H9 (cell line): ENCODE measurements at regions not wholly inside any gene's neighbourhood (a gene's known extent, or its start where the extent isn't known, plus 50 kb on each side); places are given as distances from the start of the nearest gene placed in this dataset.

Experiments used
- DNase-seq: peaks from one replicate; pipeline ENCODE4 v3.0.0-alpha.2; 2017
- H2AFZ ChIP-seq: one replicate; pipeline ENCODE4 v1.6.1; 2013; ENCODE audit warnings: mild to moderate bottlenecking, low read length, control low read depth, moderate library complexity
- H2AK5ac ChIP-seq: 2 replicates; pipeline ENCODE4 v1.6.1; 2013; ENCODE audit warnings: low read length, control low read depth, mixed read lengths; ENCODE audit not compliant: insufficient read length
- H2BK120ac ChIP-seq: one replicate; pipeline ENCODE4 v1.6.1; 2013; ENCODE audit warnings: low read depth, mild to moderate bottlenecking, low read length, control low read depth, inconsistent platforms; ENCODE audit not compliant: poor library complexity, severe bottlenecking
- H2BK12ac ChIP-seq: 2 replicates; pipeline ENCODE4 v1.6.1; 2013; ENCODE audit warnings: low read length, control low read depth, mixed read lengths, low read depth; ENCODE audit not compliant: insufficient read length
- H2BK15ac ChIP-seq: 2 replicates; pipeline ENCODE4 v1.6.1; 2013; ENCODE audit warnings: low read depth, low read length, control low read depth
- H2BK20ac ChIP-seq: one replicate; pipeline ENCODE4 v1.6.1; 2013; ENCODE audit warnings: low read depth, mild to moderate bottlenecking, low read length, control low read depth, inconsistent platforms; ENCODE audit not compliant: poor library complexity, severe bottlenecking
- H2BK5ac ChIP-seq: 2 replicates; pipeline ENCODE4 v1.6.1; 2013; ENCODE audit warnings: low read length, control low read depth, mixed read lengths; ENCODE audit not compliant: insufficient read length
- H3K14ac ChIP-seq: 2 replicates; pipeline ENCODE4 v1.6.1; 2013; ENCODE audit warnings: low read length, control low read depth; ENCODE audit not compliant: insufficient read depth
- H3K18ac ChIP-seq: 2 replicates; pipeline ENCODE4 v1.6.1; 2013; ENCODE audit warnings: low read depth, mild to moderate bottlenecking, mixed read lengths, low read length, control low read depth; ENCODE audit not compliant: insufficient read length
- H3K23ac ChIP-seq: 2 replicates; pipeline ENCODE4 v1.6.1; 2013; ENCODE audit warnings: low read length, control low read depth, mixed read lengths, low read depth; ENCODE audit not compliant: insufficient read length
- H3K23me2 ChIP-seq: 2 replicates; pipeline ENCODE4 v1.6.1; 2013; ENCODE audit warnings: low read depth, mild to moderate bottlenecking, mixed read lengths, low read length, control low read depth; ENCODE audit not compliant: insufficient read length, poor library complexity, severe bottlenecking
- H3K27ac ChIP-seq: 2 replicates; pipeline ENCODE4 v1.5.1; 2013; ENCODE audit warnings: low read length, control low read depth, mixed read lengths, low read depth; ENCODE audit not compliant: insufficient read length
- H3K27me3 ChIP-seq: 2 replicates; pipeline ENCODE4 v1.6.1; 2013; ENCODE audit warnings: low read length, control low read depth, inconsistent platforms; ENCODE audit not compliant: insufficient read depth
- H3K4ac ChIP-seq: 2 replicates; pipeline ENCODE4 v1.6.1; 2013; ENCODE audit warnings: low read depth, mild to moderate bottlenecking, control low read depth, inconsistent platforms, low read length, moderate library complexity
- H3K4me1 ChIP-seq: 2 replicates; pipeline ENCODE4 v1.6.1; 2013; ENCODE audit warnings: low read length, control low read depth, inconsistent platforms; ENCODE audit not compliant: insufficient read depth
- H3K4me2 ChIP-seq: 2 replicates; pipeline ENCODE4 v1.6.1; 2013; ENCODE audit warnings: low read length, control low read depth, mixed read lengths; ENCODE audit not compliant: insufficient read length, insufficient read depth
- H3K56ac ChIP-seq: 2 replicates; pipeline ENCODE4 v1.6.1; 2013; ENCODE audit warnings: low read depth, mild to moderate bottlenecking, mixed read lengths, low read length, control low read depth; ENCODE audit not compliant: insufficient read length
- H3K79me1 ChIP-seq: 2 replicates; pipeline ENCODE4 v1.6.1; 2013; ENCODE audit warnings: low read depth, mild to moderate bottlenecking, moderate library complexity, low read length, control low read depth, inconsistent platforms; ENCODE audit not compliant: insufficient read depth, poor library complexity, severe bottlenecking
- H3K79me2 ChIP-seq: 2 replicates; pipeline ENCODE4 v1.6.1; 2013; ENCODE audit warnings: low read length, control low read depth, inconsistent platforms; ENCODE audit not compliant: insufficient read depth
- H3K9ac ChIP-seq: 2 replicates; pipeline ENCODE4 v1.6.1; 2013; ENCODE audit warnings: low read length, control low read depth, mixed read lengths; ENCODE audit not compliant: insufficient read length; ENCODE audit errors: extremely low read depth
- H3K9me3 ChIP-seq: one replicate; pipeline ENCODE4 v1.6.1; 2013; ENCODE audit warnings: low read depth, low read length, inconsistent platforms; ENCODE audit not compliant: control insufficient read depth
- H3T11ph ChIP-seq: one replicate; pipeline ENCODE4 v1.6.1; 2013; ENCODE audit warnings: mild to moderate bottlenecking, low read length, control low read depth, inconsistent platforms
- H4K20me1 ChIP-seq: one replicate; pipeline ENCODE4 v1.6.1; 2013; ENCODE audit not compliant: control insufficient read depth, insufficient read length, insufficient read depth
- H4K5ac ChIP-seq: 2 replicates; pipeline ENCODE4 v1.6.1; 2013; ENCODE audit warnings: low read depth, mild to moderate bottlenecking, mixed read lengths, low read length, control low read depth; ENCODE audit not compliant: insufficient read length
- H4K8ac ChIP-seq: replicated peaks from 2 replicates; pipeline ENCODE4 v1.6.1; 2013; ENCODE audit warnings: low read length, control low read depth, mixed read lengths, low read depth; ENCODE audit not compliant: insufficient read length
- H4K91ac ChIP-seq: 2 replicates; pipeline ENCODE4 v1.6.1; 2013; ENCODE audit warnings: low read depth, mild to moderate bottlenecking, moderate library complexity, mixed read lengths, low read length, control low read depth; ENCODE audit not compliant: insufficient read length
- H3K27ac Mint-ChIP-seq, 3 experiments: 2 replicates in 2 of 3; 3 replicates in 1 of 3; pipeline ENCODE4 v1.8.0; 2020 to 2021; ENCODE audit warnings: mixed read lengths in 3 of 3, mild to moderate bottlenecking in 1 of 3, moderate library complexity in 1 of 3
- H3K27me3 Mint-ChIP-seq: 2 replicates; pipeline ENCODE4 v1.8.0; 2021; ENCODE audit warnings: low read depth, mild to moderate bottlenecking, moderate library complexity, mixed read lengths
- H3K36me3 Mint-ChIP-seq, 3 experiments: 2 replicates in 2 of 3; 3 replicates in 1 of 3; pipeline ENCODE4 v1.8.0; 2020 to 2021; ENCODE audit warnings: low read depth in 3 of 3, mixed read lengths in 3 of 3; ENCODE audit not compliant: insufficient read depth in 1 of 3
- H3K4me1 Mint-ChIP-seq, 2 experiments: 2 replicates each; pipeline ENCODE4 v1.8.0; 2020; ENCODE audit warnings: mixed read lengths in 2 of 2
- H3K4me3 Mint-ChIP-seq, 2 experiments: 2 replicates in 1 of 2; 3 replicates in 1 of 2; pipeline ENCODE4 v1.8.0; 2020 to 2021; ENCODE audit warnings: mild to moderate bottlenecking in 2 of 2, mixed read lengths in 2 of 2, moderate library complexity in 1 of 2
- H3K9me3 Mint-ChIP-seq, 2 experiments: 2 replicates in 1 of 2; 3 replicates in 1 of 2; pipeline ENCODE4 v1.8.0; 2020; ENCODE audit warnings: mild to moderate bottlenecking in 2 of 2, mixed read lengths in 2 of 2, moderate library complexity in 1 of 2
- WGBS: extraction: QIAGEN DNeasy Blood & Tissue Kit; methylation state at CpG from one replicate; pipeline ENCODE4 v1.1.7; 2013; ENCODE audit warnings: missing lambda C conversion rate, low lambda C conversion rate, mixed read lengths; ENCODE audit not compliant: insufficient read length; ENCODE audit errors: extremely low coverage; 5-methylcytosine and 5-hydroxymethylcytosine counted together
- TF ChIP-seq, protein P1 (sequence below): fragments of 200-600 bp; sonication (generic); conservative IDR thresholded peaks from 3 replicates; pipeline ENCODE4 v1.8.0; 2021; ENCODE audit warnings: antibody characterized with exemption, mild to moderate bottlenecking

DNA sequence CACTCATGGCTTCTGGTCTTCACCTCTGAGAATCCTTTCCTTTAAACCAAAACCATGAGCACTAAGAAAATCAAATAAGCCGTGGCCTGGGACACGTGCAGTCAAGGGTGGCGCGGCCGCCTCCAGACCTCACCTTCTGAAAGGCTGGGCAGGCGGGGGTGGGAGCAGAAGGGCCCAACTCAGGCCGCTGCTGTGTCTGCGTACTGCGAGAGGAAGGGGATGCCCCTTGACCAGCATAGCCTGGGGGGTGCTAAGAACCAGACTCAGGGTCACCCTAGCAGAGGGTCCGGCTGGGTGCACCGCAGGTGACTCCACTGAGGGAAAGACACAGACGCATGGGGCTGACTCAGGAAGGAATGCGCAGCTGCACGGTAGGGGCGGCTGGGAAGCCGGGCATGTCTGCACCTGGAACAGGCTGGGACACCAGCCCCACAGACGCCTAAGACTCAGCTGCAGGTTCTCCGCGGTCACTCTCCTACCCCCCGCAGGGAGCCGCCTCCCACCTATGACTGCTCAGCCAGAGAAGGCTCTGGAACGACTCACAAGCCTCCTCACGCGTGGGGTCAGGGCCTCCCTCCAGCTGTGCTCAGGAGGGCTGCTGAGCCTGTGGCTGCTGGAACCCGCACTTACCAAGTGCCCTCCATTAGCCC, 432.4 kb upstream of the MYT1L start:
- H3K56ac ChIP-seq, result no peak overlapping the region
- H2BK20ac ChIP-seq, result no peak overlapping the region
- Mint-ChIP-seq H3K9me3 (peaks cover 5 to 9% of the 10 kb centered on the region in 2 experiments; a peak in 4 of 5 replicates), H3K27ac (peak overlapping the region in 1 of 3 experiments; percentile 57; a peak in 1 of 7 replicates), H3K4me3 (no peak overlapping the region), H3K36me3 (peaks cover 0 to 4% (median 2%) of the 10 kb centered on the region in 3 experiments; a peak in 1 of 7 replicates), H3K27me3 (peaks cover 2% of the 10 kb centered on the region), H3K4me1 (peaks cover 7 to 8% of the 10 kb centered on the region in 2 experiments)
- H2BK120ac ChIP-seq, result no peak overlapping the region
- H3K27ac ChIP-seq, result no peak overlapping the region
- no peaks in the 10 kb centered on the region for H3K27me3 ChIP-seq
- no peak overlapping the region for H2AFZ ChIP-seq
- no peaks in the 10 kb centered on the region for H3K79me2 ChIP-seq
- no peaks in the 10 kb centered on the region for H3K9me3 ChIP-seq
- no peak overlapping the region for H3T11ph ChIP-seq
- H2BK5ac ChIP-seq, result no peak overlapping the region
- WGBS, result no CpG with 5 or more reads among the region's 25 CpGs
- no peaks in the 10 kb centered on the region for H3K79me1 ChIP-seq
- TF ChIP-seq, protein P1, sequence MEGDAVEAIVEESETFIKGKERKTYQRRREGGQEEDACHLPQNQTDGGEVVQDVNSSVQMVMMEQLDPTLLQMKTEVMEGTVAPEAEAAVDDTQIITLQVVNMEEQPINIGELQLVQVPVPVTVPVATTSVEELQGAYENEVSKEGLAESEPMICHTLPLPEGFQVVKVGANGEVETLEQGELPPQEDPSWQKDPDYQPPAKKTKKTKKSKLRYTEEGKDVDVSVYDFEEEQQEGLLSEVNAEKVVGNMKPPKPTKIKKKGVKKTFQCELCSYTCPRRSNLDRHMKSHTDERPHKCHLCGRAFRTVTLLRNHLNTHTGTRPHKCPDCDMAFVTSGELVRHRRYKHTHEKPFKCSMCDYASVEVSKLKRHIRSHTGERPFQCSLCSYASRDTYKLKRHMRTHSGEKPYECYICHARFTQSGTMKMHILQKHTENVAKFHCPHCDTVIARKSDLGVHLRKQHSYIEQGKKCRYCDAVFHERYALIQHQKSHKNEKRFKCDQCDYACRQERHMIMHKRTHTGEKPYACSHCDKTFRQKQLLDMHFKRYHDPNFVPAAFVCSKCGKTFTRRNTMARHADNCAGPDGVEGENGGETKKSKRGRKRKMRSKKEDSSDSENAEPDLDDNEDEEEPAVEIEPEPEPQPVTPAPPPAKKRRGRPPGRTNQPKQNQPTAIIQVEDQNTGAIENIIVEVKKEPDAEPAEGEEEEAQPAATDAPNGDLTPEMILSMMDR, result no peak
- no peaks in the 10 kb centered on the region for H3K4me1 ChIP-seq
- no peak overlapping the region for H3K9ac ChIP-seq
- H3K14ac ChIP-seq, result peak overlapping the region; percentile 17; the same call in 1 of the 2 replicates
- H4K5ac ChIP-seq, result no peak overlapping the region
- no peak overlapping the region for H2AK5ac ChIP-seq
- H4K91ac ChIP-seq, result no peak overlapping the region
- H4K20me1 ChIP-seq, result no peaks in the 10 kb centered on the region
- H3K23ac ChIP-seq, result no peak overlapping the region
- H3K18ac ChIP-seq, result no peak overlapping the region
- no peak overlapping the region for H4K8ac ChIP-seq
- no peak overlapping the region for H3K4ac ChIP-seq
- H2BK12ac ChIP-seq, result no peak overlapping the region
- H3K4me2 ChIP-seq, result no peak overlapping the region
- no peaks in the 10 kb centered on the region for H3K23me2 ChIP-seq
- no peak overlapping the region for H2BK15ac ChIP-seq
- no peak for DNase-seq
